HAP-1 (cell line): ENCODE measurements at regions not wholly inside any gene's neighbourhood (a gene's known extent, or its start where the extent isn't known, plus 50 kb on each side); places are given as distances from the start of the nearest gene placed in this dataset.

Experiments used
- DNase-seq, 2 experiments: peaks; one replicate each; pipeline ENCODE4 v3.0.0-alpha.2; 2016 to 2020; ENCODE audit warnings: low spot score in 2 of 2
- H3K27me3 ChIP-seq: fragments of 250-450 bp; sonication (Bioruptor Pico); 2 replicates; pipeline ENCODE4 v1.5.1; 2020; ENCODE audit warnings: low read depth, mild to moderate bottlenecking, moderate library complexity
- H3K36me3 ChIP-seq: fragments of 250-450 bp; sonication (Bioruptor Pico); replicated peaks from 2 replicates; pipeline ENCODE4 v1.5.1; 2020; ENCODE audit warnings: mild to moderate bottlenecking
- H3K4me1 ChIP-seq: fragments of 250-450 bp; sonication (Bioruptor Pico); 2 replicates; pipeline ENCODE4 v1.5.1; 2020; ENCODE audit warnings: mild to moderate bottlenecking
- H3K4me3 ChIP-seq: fragments of 250-450 bp; sonication (Bioruptor Pico); 2 replicates; pipeline ENCODE4 v1.5.1; 2020; ENCODE audit warnings: mild to moderate bottlenecking, moderate library complexity
- H3K9me3 ChIP-seq: fragments of 250-450 bp; sonication (Bioruptor Pico); 2 replicates; pipeline ENCODE4 v1.5.1; 2020; ENCODE audit warnings: mild to moderate bottlenecking, moderate library complexity
- in situ Hi-C: fragments of 300-500 bp; cut with MboI; formaldehyde crosslinking; loops from 3 replicates; pipeline ENCODE4 v1.14.3; 2020; ENCODE audit warnings: low sequenced_read_pairs, inconsistent platforms, mixed read lengths

- H3K4me1 ChIP-seq, result no peaks in the 10 kb centered on the region
- no peaks in the 10 kb centered on the region for H3K36me3 ChIP-seq
- no peaks in the 10 kb centered on the region; the same call in 1 of the 2 replicates for H3K27me3 ChIP-seq
- no peaks in the 10 kb centered on the region for H3K9me3 ChIP-seq
- in situ Hi-C loops, result no loop called here
- no peak overlapping the region for H3K4me3 ChIP-seq
- no peak for DNase-seq
Observed at GRCh38 chr2:208545403-208546042, 138.9 kb downstream of the PTH2R start.

- Histone ChIP-seq H3K36me3 (no peaks in the 10 kb centered on the region), H3K27me3 (no peaks in the 10 kb centered on the region; the same call in 1 of the 2 replicates), H3K9me3 (no peaks in the 10 kb centered on the region), H3K4me3 (no peak overlapping the region), H3K4me1 (no peaks in the 10 kb centered on the region)
- DNase-seq, result no peak
- in situ Hi-C loops, result no loop called here
Observed at GRCh38 chr2:208546107-208546506, 139.5 kb downstream of the PTH2R start.

- no peak for DNase-seq
- in situ Hi-C loops, result no loop called here
- Histone ChIP-seq H3K4me3 (no peak overlapping the region), H3K27me3 (no peaks in the 10 kb centered on the region; the same call in 1 of the 2 replicates), H3K9me3 (no peaks in the 10 kb centered on the region), H3K36me3 (no peaks in the 10 kb centered on the region), H3K4me1 (no peaks in the 10 kb centered on the region)
Observed at GRCh38 chr2:208546860-208547650, 140.5 kb downstream of the PTH2R start.

- in situ Hi-C loops, result no loop called here
- Histone ChIP-seq H3K4me1 (no peaks in the 10 kb centered on the region), H3K9me3 (no peaks in the 10 kb centered on the region), H3K36me3 (no peaks in the 10 kb centered on the region), H3K27me3 (no peaks in the 10 kb centered on the region; the same call in 1 of the 2 replicates), H3K4me3 (no peak overlapping the region)
- DNase-seq, result no peak
Observed at GRCh38 chr2:208548700-208549099, 142.1 kb downstream of the PTH2R start.

GRCh38 chr2:208549546-208550158, 143.1 kb downstream of the PTH2R start:
- H3K27me3 ChIP-seq, result no peaks in the 10 kb centered on the region; the same call in 1 of the 2 replicates
- no peaks in the 10 kb centered on the region for H3K36me3 ChIP-seq
- in situ Hi-C loops, result no loop called here
- no peaks in the 10 kb centered on the region for H3K9me3 ChIP-seq
- no peak overlapping the region for H3K4me3 ChIP-seq
- no peak for DNase-seq
- H3K4me1 ChIP-seq, result no peaks in the 10 kb centered on the region

GRCh38 chr2:208552943-208553342, 146.4 kb downstream of the PTH2R start:
- no peaks in the 10 kb centered on the region for H3K4me1 ChIP-seq
- no peaks in the 10 kb centered on the region for H3K36me3 ChIP-seq
- no peaks in the 10 kb centered on the region for H3K27me3 ChIP-seq
- DNase-seq, result no peak
- H3K9me3 ChIP-seq, result no peaks in the 10 kb centered on the region
- no peak overlapping the region for H3K4me3 ChIP-seq
- in situ Hi-C loops, result no loop called here

GRCh38 chr2:208556983-208557484, 150.4 kb downstream of the PTH2R start:
- Histone ChIP-seq H3K27me3 (no peaks in the 10 kb centered on the region), H3K4me3 (no peak overlapping the region), H3K36me3 (no peaks in the 10 kb centered on the region), H3K9me3 (no peaks in the 10 kb centered on the region), H3K4me1 (no peaks in the 10 kb centered on the region)
- in situ Hi-C loops, result no loop called here
- no peak for DNase-seq

GRCh38 chr2:208565690-208566416, 159.3 kb downstream of the PTH2R start:
- H3K36me3 ChIP-seq, result no peaks in the 10 kb centered on the region
- in situ Hi-C loops, result no loop called here
- no peak overlapping the region for H3K4me3 ChIP-seq
- H3K27me3 ChIP-seq, result peaks cover 4% of the 10 kb centered on the region
- H3K9me3 ChIP-seq, result no peaks in the 10 kb centered on the region
- no peaks in the 10 kb centered on the region for H3K4me1 ChIP-seq
- DNase-seq, result no peak

GRCh38 chr2:208568203-208568602, 161.6 kb downstream of the PTH2R start:
- H3K4me3 ChIP-seq, result no peak overlapping the region
- no peaks in the 10 kb centered on the region for H3K36me3 ChIP-seq
- no peaks in the 10 kb centered on the region for H3K4me1 ChIP-seq
- in situ Hi-C loops, result no loop called here
- peaks cover 5% of the 10 kb centered on the region for H3K27me3 ChIP-seq
- DNase-seq, result no peak
- no peaks in the 10 kb centered on the region for H3K9me3 ChIP-seq

- Histone ChIP-seq H3K9me3 (no peaks in the 10 kb centered on the region), H3K4me1 (no peaks in the 10 kb centered on the region), H3K4me3 (no peak overlapping the region), H3K36me3 (no peaks in the 10 kb centered on the region), H3K27me3 (peaks cover 5% of the 10 kb centered on the region)
- in situ Hi-C loops, result no loop called here
- no peak for DNase-seq
Observed at GRCh38 chr2:208570066-208570465, 163.5 kb downstream of the PTH2R start.

- in situ Hi-C loops, result no loop called here
- peaks cover 5% of the 10 kb centered on the region for H3K27me3 ChIP-seq
- no peak for DNase-seq
- H3K36me3 ChIP-seq, result no peaks in the 10 kb centered on the region
- H3K4me3 ChIP-seq, result no peak overlapping the region
- H3K4me1 ChIP-seq, result no peaks in the 10 kb centered on the region
- no peaks in the 10 kb centered on the region for H3K9me3 ChIP-seq
Observed at GRCh38 chr2:208570851-208571763, 164.5 kb downstream of the PTH2R start.

GRCh38 chr2:208571764-208572131, 165.2 kb downstream of the PTH2R start:
- DNase-seq, result no peak
- H3K36me3 ChIP-seq, result no peaks in the 10 kb centered on the region
- in situ Hi-C loops, result no loop called here
- H3K4me3 ChIP-seq, result no peak overlapping the region
- H3K27me3 ChIP-seq, result peaks cover 5% of the 10 kb centered on the region
- H3K9me3 ChIP-seq, result no peaks in the 10 kb centered on the region
- no peaks in the 10 kb centered on the region for H3K4me1 ChIP-seq

GRCh38 chr2:208573569-208573968, 167.0 kb downstream of the PTH2R start:
- in situ Hi-C loops, result no loop called here
- Histone ChIP-seq H3K36me3 (no peaks in the 10 kb centered on the region), H3K4me3 (no peak overlapping the region), H3K4me1 (no peaks in the 10 kb centered on the region), H3K9me3 (no peaks in the 10 kb centered on the region), H3K27me3 (peaks cover 5% of the 10 kb centered on the region)
- no peak for DNase-seq
